ENCODE measurements at regions not wholly inside any gene's neighbourhood (a gene's known extent, or its start where the extent isn't known, plus 50 kb on each side); places are given as distances from the start of the nearest gene placed in this dataset.

DNA sequence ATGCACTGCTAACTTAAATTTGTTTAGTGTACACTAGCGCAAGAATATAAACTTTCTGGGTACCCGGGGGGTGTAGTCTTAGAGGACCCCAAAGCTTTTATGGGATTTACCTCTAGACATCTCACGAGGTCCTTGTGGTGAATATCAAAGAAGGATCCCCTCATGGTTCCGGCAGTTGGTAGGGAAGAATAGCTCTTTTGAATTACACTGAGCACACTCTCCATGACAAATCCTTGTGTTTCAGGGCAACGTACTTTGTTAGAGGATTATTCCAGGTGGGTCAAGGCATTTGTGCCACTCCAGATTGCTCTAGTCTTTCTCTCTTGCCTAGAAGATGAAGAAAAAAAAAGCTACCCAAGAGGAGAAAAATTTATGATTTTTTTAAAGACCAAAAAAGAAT, 387.6 kb downstream of the PDHA2 start:
- TF ChIP-seq, protein P1, sequence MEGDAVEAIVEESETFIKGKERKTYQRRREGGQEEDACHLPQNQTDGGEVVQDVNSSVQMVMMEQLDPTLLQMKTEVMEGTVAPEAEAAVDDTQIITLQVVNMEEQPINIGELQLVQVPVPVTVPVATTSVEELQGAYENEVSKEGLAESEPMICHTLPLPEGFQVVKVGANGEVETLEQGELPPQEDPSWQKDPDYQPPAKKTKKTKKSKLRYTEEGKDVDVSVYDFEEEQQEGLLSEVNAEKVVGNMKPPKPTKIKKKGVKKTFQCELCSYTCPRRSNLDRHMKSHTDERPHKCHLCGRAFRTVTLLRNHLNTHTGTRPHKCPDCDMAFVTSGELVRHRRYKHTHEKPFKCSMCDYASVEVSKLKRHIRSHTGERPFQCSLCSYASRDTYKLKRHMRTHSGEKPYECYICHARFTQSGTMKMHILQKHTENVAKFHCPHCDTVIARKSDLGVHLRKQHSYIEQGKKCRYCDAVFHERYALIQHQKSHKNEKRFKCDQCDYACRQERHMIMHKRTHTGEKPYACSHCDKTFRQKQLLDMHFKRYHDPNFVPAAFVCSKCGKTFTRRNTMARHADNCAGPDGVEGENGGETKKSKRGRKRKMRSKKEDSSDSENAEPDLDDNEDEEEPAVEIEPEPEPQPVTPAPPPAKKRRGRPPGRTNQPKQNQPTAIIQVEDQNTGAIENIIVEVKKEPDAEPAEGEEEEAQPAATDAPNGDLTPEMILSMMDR (IDR thresholded peaks at IDR 0.05) = no peak
- no peak for TF ChIP-seq POLR2A (IDR thresholded peaks at IDR 0.05)
